ENCODE measurements at regions not wholly inside any gene's neighbourhood (a gene's known extent, or its start where the extent isn't known, plus 50 kb on each side); places are given as distances from the start of the nearest gene placed in this dataset.
A peak's percentile ranks its signal among the peaks of the same experiment; 100 is the strongest.

DNA sequence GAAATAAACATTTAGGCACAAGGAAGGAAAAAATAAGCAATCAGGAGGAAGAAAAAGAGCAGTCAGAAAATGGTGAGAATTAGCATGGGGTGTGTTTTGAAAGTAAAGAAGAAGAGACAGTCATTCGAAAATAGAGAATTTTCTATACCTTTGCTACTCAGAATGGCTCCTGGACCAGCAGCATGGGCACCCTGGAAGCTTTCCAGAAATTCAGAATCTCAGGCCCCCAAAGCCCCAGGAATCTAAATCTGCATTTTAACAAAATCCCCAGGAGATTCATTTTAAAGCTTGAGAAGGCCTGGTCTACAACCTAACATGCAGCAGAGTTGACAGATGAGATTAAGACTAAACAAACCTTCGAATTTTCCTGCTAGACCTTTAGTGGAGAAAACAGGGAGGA is 131.2 kb upstream of the HDAC9 start:
- DNase-seq (ENCODE audit: low spot score), result no peak

DNA sequence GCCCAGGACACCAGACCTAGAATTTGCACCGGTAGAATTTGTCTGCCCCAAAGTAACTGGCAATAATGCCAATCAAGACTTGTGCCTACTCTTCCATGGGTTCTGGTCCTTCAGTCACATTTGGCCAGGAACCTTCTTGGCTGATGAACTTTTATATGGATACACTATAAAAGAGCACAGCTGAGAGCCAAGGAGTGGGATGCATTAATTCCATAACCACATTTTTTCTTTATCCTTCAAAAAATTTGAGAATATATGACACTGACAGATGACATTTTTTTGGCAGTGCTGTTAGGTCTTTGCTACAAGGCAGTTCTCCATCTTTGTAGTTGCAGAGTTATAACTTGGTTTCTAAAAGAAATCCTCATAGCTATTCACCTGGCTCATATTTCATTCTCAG is 129.2 kb upstream of the HDAC9 start:
- DNase-seq (ENCODE audit: low spot score), result no peak

DNA sequence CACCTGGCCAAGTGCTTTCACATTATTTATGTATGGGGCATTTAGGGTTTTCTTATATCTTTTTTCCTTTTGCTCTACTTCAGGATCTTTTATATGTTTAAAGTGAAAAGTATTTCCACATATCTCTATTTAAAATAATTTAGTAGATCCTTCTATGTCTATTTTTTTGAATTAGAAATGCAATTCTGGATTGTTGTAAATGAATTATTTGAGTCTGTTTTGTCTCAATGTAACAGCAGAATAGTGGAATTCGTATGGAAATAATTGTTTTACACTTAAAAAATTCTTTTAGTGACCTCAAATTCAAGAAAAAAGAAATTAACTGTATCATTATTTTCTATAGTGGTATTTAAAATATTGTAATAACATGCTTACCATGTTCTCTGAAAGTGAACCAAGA is 126.5 kb upstream of the HDAC9 start:
- DNase-seq (ENCODE audit: low spot score), result no peak

- DNase-seq (ENCODE audit: low spot score), result no peak
These were observed 124.9 kb upstream of the HDAC9 start for GRCh38 chr7:18370633-18371032.

DNA sequence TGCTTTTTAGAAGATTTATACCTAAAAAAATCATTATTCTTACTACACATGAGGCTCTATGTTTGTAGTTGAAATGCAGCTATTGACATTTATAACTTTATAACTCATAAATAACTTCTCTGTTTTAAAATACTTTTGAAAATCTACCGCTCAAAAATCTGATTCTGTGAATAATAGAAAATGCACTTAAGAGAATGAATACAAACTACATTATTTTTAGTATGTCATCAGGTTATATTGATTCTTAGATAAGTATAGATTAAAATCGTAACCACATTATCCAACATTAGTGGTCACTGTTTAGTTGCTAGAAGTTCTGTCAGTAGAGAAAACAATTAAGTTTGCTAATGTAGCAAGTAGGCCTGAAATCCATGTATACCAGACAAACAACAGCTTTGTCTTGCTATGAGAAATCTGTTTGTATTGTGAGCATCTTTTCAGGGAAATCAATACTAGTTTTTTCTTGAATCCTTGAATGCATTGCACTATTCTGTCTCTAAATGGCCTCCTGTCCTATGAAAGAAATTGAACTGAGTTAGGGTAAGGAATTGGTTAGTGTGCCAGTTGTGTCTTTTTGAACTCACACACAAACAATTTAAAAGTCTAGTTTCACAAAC is 116.5 kb upstream of the HDAC9 start:
- DNase-seq (ENCODE audit: low spot score), result no peak

DNA sequence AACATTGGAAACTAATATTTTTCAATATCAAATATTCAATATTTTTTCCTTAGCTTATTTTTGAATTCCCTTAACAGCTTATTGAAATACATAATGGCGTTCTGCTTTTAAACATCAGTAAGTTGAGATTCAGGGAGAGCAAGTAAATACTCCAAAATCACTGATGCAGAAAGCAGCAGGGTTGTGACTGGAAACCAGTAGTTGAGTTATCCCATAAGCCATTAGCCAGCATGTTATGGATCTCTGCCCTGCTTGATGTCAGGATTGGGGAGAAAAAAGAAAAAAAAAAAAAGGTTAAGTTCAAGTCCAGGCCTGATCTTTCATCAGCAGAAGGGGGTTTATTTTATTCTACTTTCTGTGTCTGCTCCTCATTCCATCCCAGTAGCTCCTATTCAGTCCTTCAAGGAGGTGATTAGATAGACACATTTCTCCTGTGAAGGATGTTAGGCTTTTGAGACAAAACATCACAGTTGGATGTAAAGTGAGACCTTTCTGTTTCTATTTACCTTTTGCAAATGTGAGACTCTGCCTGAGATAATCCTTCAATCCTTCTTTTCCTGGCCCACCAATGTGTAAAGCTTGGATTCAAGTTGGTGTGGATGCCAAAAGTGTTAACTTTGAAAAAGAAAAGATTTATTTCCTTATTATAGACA is 110.9 kb upstream of the HDAC9 start:
- DNase-seq (ENCODE audit: low spot score), result no peak

- no peak for DNase-seq (ENCODE audit: low spot score)
These were observed 108.9 kb upstream of the HDAC9 start for GRCh38 chr7:18386607-18387006.

GRCh38 chr7:18387191-18387735 is 108.3 kb upstream of the HDAC9 start:
- DNase-seq (ENCODE audit: low spot score), result no peak

GRCh38 chr7:18390535-18390907 is 105.0 kb upstream of the HDAC9 start:
- DNase-seq (ENCODE audit: low spot score), result no peak

- DNase-seq (ENCODE audit: low spot score), result no peak
These were observed 102.0 kb upstream of the HDAC9 start for GRCh38 chr7:18393465-18394118.

DNA sequence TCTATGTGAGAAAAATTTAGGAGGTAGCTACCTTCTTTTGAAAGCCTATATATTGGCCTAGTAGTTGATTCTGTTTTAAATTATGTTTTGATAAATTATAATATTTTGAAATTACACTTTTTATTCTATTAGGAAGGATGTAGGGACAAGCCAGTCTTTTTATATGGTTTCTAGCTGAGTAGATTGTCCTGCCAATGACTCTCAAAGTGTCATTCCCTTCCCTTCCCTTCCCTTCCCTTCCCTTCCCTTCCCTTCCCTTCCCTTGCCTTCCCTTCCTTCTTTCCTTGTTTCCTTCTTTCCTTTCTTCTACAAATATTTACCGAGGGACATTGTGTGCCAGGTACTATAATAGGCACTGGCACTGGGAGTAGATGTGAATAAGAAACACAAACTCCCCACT is 99.7 kb upstream of the HDAC9 start:
- no peak for DNase-seq (ENCODE audit: low spot score)

DNA sequence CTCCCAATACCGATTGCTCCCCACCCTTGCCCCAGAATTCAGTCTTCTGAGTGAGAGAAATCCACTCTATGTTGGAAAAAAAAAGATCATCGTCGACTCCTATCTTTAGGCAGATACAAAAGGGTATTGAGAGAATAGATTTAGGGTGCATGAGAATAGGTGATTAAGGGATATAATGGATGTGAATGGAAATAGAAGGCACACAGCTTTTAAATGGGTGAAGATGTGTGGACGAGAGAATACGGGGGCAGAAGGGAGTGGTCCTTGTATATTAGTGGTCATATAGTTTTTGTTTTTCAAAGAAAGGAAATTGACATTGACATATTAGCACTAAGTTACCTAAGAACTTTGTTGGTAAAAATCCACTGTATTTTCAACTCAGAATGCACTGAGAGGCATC is 98.6 kb upstream of the HDAC9 start:
- DNase-seq (ENCODE audit: low spot score), result no peak

DNA sequence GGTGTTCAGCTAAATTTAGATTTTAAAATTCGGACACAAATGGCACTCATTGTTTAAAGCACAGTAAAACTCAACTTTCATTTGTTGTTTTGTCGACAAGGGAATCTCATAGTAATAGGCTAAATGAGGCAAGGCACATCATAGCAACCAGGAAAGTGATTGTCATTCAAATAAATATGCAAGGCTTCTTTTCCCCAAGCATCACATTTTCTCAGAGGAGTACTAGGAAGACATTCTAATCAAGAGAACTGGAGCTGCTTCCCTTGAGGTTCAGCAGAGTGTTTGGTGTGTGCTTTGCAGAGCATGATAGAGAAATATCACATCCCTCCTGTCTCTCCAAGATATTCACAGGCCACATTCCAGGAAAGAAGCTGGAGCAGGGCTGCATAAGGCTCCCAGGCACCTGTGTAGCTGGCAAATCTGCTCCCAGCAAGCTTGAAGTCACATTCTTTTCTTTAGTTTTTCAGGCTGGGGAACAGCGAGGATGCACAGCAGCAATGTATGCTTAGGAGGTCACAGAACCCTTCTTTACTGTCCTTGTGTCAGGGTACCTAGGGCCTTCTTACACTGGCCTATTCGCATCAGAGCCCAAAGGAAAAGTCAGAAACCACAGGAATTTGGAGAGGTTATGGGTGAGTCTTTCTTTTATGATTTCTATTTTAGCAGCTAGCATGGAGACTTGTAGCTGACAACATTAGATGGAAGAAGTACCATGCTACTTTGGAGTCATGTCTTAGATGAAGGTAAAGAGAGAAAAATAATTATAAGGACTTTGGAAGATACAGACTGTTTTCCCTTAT is 95.9 kb upstream of the HDAC9 start:
- DNase-seq (ENCODE audit: low spot score), result no peak

DNA sequence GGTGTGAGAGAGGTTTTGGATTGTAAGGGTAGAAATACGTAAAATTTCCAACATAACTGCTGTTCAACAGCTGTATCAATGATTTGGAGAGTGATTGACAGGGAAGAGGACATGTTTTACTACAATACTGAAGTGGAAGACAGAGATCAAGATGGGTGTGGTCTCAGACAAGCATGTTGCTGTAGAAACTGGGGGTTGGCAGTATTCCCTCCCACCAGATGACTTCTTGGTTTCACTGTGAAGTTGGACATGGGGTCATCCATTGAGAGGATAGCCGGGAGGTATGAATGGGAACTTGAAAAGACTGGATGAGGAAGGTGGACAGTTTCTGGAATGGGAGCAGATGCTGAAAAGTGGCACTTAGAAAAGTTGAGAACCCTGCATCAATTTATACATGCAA is 95.3 kb upstream of the HDAC9 start:
- no peak for DNase-seq (ENCODE audit: low spot score)

DNA sequence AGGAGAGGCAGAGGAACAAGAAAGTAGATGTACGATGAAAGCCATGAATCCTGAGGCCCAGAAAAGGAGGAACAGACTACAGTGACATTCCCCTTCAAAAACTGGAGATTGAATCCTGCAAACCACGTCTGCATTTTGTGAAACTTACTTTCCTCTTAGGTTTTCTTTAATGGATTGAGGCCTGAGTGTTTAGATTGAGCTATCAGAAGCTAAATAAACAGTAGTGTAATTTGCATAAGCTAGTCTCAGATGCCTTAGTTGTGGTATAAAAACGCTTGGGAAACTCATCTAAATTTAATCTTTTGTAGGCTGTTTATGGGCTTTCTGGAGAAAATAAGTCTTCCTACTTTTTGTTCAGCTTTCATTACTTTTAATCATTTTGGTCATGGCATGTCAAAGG is 94.8 kb upstream of the HDAC9 start:
- no peak for DNase-seq (ENCODE audit: low spot score)

DNA sequence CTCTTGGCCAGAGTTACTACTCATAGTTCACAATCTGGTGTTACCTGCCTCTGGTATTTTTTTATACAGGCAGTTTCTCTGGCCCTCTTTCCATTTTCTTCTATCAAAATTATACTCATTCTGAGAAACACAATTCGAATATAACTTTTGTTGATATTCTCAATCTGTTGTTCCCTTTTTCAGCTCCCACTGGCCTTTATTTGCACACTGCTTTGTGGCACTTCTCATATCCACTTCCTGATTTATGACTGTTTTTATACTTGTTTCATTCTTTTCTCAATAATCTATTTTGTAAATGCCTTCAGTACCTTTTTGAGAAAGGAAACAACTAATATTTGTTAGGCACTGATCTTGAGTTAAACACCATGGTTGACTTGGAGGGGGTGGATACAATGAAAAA is 93.8 kb upstream of the HDAC9 start:
- DNase-seq (ENCODE audit: low spot score), result peak; percentile 8

- no peak for DNase-seq (ENCODE audit: low spot score)
These were observed 92.9 kb upstream of the HDAC9 start for GRCh38 chr7:18402488-18403183.

- no peak for DNase-seq (ENCODE audit: low spot score)
These were observed 89.8 kb upstream of the HDAC9 start for GRCh38 chr7:18405726-18406125.

DNA sequence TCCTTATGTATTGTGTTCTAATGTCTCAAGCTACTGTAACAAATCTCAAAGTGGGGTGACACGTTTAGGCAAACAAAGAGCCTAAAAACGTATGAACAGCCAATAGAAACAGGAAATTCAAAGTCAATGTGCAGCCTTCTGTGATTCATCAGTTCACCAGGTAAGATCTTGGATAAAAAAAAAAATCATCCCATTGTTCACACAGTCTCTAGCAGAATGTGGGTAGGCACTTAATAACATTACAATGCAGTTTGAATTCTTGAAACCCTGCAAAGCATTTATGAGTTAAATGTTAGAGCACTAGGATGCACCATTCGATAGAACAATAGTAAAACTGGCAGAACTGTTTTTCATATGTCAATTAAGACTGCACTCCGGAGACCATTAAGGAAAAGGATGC is 88.2 kb upstream of the HDAC9 start:
- no peak for DNase-seq (ENCODE audit: low spot score)

DNA sequence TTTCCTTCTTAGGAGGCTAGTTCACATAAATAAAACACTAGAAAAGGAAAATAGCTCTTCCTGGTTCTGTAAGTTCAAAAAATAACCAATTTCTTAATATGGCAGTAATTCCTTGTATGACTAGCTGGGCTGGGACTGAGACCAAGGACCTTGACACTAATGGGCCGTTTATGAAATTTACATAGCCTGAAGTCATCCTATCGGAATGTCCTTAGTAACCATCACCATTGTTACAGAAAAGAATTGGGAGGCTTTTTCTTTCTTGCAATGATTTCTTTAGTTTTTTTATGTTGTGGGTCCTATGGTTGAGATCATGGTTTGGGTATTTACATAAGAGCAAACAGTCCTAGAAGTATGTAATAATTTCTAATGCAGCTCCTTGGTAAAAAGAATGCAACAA is 87.1 kb upstream of the HDAC9 start:
- no peak for DNase-seq (ENCODE audit: low spot score)

- DNase-seq (ENCODE audit: low spot score), result no peak
These were observed 86.7 kb upstream of the HDAC9 start for GRCh38 chr7:18408868-18409267.

- DNase-seq (ENCODE audit: low spot score), result no peak
These were observed 82.1 kb upstream of the HDAC9 start for GRCh38 chr7:18413447-18413846.
